ENCODE measurements at regions not wholly inside any gene's neighbourhood (a gene's known extent, or its start where the extent isn't known, plus 50 kb on each side); places are given as distances from the start of the nearest gene placed in this dataset.
A peak's percentile ranks its signal among the peaks of the same experiment; 100 is the strongest.

- Histone ChIP-seq H3K9me3 (no peaks in the 10 kb centered on the region), H3K4me3 (no peak overlapping the region), H3K36me3 (no peaks in the 10 kb centered on the region), H3K27ac (no peak overlapping the region), H3K4me1 (no peaks in the 10 kb centered on the region), H3K27me3 (ENCODE audit: low read depth) (no peaks in the 10 kb centered on the region)
- intact Hi-C loops (cut with DNase I) = no loop called here
- ATAC-seq (no peak), DNase-seq (no peak)
- TF ChIP-seq CTCF (IDR thresholded peaks at IDR 0.05) = no peak
Observed at GRCh38 chr6:145557474-145557873, 177.8 kb downstream of the EPM2A start.

GRCh38 chr6:145559836-145560235 is 175.5 kb downstream of the EPM2A start:
- no peak overlapping the region for H3K27ac ChIP-seq
- intact Hi-C loops (cut with DNase I) = no loop called here
- no peak for DNase-seq
- no peaks in the 10 kb centered on the region for H3K4me1 ChIP-seq
- no peak for TF ChIP-seq CTCF (IDR thresholded peaks at IDR 0.05)
- no peak overlapping the region for H3K4me3 ChIP-seq
- H3K27me3 ChIP-seq (ENCODE audit: low read depth) = no peaks in the 10 kb centered on the region
- H3K36me3 ChIP-seq = no peaks in the 10 kb centered on the region
- peak; percentile 48 to 70 for ATAC-seq
- no peaks in the 10 kb centered on the region for H3K9me3 ChIP-seq

DNA sequence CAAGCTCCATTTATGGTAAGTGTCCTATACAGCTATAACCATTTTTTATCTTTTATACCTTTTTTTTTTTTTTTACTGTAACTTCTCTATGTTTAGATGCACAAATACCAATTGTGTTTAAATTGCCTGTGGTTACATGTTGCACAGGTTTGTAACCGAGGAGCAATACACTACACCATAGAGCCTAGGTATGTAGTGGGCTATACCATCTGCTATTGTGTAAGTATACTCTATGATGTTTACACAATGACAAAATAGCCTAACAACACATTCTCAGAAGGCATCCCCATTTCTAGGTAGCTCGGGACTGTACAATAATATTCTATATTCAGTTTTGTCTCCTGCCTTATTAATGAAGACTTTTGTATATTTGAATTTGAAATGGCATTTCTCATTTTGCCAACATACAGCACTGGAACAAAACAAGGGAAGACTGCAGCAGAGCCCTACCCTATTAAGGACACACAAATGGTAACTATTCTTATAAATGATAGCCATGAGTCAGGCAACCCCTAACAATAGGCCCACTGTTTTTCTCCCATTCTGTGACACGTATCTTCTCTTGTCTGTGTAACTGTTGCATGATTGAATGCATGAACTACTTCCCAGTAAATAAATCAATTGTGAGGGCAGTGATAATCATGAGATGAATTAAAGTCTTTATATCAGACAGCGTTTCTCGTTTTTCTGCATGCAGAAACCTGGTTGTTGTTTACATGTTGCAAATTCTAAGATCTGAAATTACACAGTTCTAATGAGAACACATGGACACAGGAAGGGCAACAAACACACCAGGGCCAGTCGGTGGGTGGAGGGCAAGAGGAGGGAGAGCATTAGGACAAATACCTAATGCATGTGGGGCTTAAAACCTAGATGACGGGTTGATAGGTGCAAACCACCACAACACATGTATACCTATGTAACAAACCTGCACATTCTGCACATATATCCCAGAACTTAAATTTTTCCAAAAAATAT is 173.9 kb downstream of the EPM2A start:
- TF ChIP-seq CTCF (IDR thresholded peaks at IDR 0.05) = no peak
- intact Hi-C loops (cut with DNase I) = no loop called here

DNA sequence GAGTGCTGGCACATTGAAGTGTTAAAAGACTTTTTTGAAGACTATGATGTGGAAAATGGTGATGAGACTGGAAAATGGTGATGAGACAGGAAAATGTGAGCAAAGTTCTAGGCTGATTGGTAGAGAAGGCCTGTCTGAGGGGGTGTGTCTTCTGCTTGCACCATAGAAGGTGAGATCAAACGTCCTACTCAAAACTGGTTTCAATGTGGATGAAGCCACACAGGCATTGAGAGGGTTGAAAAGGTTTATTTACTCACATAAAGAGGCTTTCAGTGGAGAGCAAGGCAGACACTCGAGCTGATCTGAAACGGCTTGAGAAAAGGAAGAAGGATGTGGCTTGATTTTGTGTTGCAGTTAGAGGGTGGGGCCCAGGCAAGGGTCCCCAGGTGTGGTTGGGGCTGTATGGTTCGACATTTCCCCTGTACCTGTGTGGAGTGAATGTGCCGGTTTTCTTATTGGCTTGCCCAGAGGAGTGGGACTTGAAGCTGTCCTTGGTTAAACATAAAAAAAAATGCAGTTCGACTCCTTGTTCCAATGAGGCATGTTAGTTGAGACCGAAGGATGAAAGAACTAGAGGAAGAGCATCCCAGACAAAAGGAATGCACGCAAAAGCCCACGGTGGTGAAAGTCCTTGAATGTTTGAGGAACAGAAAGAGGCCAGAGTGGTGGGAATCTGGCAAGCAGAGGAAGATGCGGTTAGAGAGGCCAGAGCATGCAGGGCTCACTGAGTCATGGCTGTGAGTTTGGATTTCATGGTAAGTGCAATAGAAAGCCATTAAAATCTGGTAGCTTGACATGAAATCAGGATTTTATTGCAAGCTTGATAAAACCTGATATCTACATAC is 172.3 kb downstream of the EPM2A start:
- H3K36me3 ChIP-seq = no peaks in the 10 kb centered on the region
- ATAC-seq = peak; percentile 58 to 88
- no peak overlapping the region for H3K4me3 ChIP-seq
- no peaks in the 10 kb centered on the region for H3K9me3 ChIP-seq
- H3K27ac ChIP-seq = no peak overlapping the region
- DNase-seq = peak; percentile 48
- H3K27me3 ChIP-seq (ENCODE audit: low read depth) = no peaks in the 10 kb centered on the region
- H3K4me1 ChIP-seq = no peaks in the 10 kb centered on the region
- TF ChIP-seq CTCF (IDR thresholded peaks at IDR 0.05) = no peak
- intact Hi-C loops (cut with DNase I) = no loop called here

More for the DNA sequence above, 173.9 kb downstream of the EPM2A start:
- no peaks in the 10 kb centered on the region for H3K4me1 ChIP-seq
- no peak for DNase-seq
- H3K9me3 ChIP-seq = no peaks in the 10 kb centered on the region
- H3K36me3 ChIP-seq = no peaks in the 10 kb centered on the region
- H3K27ac ChIP-seq = no peak overlapping the region
- no peaks in the 10 kb centered on the region for H3K27me3 ChIP-seq (ENCODE audit: low read depth)
- ATAC-seq = no peak
- H3K4me3 ChIP-seq = no peak overlapping the region

DNA sequence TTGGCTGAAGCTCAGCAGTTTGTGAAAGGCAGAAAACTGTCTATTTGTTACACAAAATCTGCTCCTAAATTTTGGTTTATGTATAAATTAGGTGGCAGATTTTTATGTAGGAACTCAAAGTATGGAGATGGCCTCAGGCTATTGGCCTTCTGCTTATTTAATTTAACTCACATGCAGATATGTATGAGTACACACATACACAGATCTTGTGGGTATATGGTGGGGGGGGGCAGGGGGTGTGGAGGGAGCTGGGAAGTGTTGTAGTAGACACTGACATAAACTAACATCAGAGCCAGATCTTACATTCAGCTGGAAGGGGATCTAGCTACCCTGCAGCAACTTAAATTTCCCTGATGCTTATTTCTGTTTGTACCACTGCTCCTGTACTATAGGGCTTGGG is 170.8 kb downstream of the EPM2A start:
- ATAC-seq (no peak), DNase-seq (no peak)
- Histone ChIP-seq H3K27ac (no peak overlapping the region), H3K36me3 (no peaks in the 10 kb centered on the region), H3K27me3 (ENCODE audit: low read depth) (no peaks in the 10 kb centered on the region), H3K4me3 (no peak overlapping the region), H3K4me1 (no peaks in the 10 kb centered on the region), H3K9me3 (no peaks in the 10 kb centered on the region)
- no peak for TF ChIP-seq CTCF (IDR thresholded peaks at IDR 0.05)
- intact Hi-C loops (cut with DNase I) = no loop called here
